ENCODE measurements at regions not wholly inside any gene's neighbourhood (a gene's known extent, or its start where the extent isn't known, plus 50 kb on each side); places are given as distances from the start of the nearest gene placed in this dataset.
"Not testable (repeated sequence)": the region's sequence is repeated elsewhere in the genome, so short reads cannot be mapped to it uniquely, and the experiment has no call there.

DNA sequence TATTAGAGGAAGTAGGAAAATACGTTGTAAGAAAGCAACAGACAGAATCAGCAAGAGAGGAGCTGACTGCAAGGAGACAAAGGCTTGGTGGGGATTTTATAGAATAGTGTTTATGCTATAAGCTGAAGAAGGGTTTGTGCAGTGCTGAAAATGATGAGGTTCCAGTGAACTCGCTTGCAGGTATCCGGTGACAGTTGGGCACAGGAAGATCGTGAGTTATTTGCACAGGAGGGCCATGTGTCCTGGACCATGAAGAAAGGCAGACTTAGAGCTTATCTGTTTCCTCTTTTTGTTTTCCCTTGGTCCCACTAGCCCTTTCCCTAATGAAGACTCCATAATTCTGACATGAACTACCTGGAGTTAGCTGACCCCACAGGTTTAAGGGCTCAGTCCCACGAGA is 61.4 kb downstream of the NXNL2 start:
- DNase-seq, result no peak

DNA sequence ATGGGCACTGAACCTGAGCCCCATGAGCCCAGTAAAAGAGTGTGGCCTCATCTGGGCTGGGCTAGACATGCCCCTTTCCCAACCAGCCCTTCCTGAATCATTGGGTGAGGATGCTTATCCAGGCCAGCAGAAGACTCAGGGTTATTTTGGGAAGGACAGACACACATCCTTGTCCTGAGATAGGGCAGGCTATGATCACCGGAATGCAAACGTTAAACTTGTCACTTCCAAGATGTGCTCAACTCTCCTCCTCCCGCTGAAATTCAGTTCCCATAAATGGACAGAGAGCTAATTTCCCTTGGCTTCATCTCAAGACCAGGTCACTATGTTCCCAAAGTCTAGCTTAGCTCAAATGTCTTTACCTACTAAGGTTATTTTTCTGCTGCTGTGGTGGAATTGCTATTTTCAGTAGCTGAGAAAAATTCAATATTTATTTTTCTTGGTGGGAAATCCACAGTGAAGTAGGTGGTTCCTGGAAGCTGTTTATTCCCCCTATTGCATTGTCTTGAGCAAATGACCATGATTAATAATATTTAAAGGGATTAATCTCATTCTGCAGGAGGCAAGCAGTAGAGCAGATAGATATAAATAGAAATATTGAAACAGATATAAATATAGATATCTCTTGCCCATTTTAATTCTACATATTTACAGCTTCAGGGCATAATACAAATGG is 70.0 kb downstream of the NXNL2 start:
- DNase-seq, result no peak

DNA sequence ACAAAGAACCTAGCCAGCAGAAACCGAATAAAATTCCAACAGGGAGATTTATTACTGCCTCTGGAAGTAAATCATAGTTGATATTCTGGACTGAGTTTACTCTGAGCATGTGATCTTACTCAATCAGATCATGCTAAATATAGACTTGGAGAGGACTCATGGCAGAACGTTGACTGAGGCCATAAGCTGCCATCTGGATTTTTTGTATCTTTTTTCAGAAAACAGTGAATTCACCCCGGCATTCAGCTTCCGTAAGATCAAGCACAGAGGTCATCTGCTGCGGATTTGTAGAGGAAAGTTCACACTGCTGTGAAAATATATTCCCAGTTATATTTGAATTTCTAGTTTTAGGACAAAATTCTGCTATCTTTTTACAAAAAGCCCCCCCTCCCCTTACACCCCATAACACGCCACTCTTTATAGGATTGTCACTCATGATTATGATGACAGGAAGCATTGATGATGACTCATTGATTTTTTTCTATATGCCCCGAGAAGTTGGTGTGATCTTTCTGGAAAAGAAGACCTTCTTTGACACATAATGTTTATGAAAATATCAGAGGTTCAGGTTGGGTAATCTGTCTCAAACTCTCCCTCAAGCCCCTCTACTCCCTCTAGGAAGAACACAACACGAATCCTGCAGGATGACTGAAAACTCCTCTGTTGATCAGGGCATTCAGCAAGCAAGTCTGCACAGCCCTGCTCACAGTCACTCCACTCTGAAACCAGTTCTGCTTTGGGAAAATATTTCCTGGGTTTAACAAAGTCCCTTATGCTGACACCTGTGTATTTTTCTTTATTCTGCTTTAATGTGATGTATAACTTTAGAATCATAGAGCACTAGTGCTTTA is 70.8 kb downstream of the NXNL2 start:
- no peak for DNase-seq

DNA sequence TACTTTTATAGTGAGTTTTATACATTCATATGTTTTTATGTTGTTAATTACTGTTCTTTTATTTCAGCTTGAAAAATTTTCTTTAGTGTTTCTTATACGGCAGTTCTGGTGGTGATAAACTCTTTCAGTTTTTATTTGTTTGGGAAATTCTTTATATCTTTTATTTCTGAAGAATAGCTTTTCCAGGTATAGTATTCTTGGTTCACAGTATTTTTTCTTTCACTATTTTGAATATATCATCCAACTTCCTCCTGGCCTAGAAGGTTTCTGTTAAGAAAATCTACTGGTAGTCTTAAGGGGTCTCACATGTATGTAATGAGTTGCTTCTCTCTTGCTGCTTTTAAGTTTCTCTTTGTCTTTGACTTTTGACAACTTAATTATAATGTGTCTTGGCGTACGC is 79.4 kb downstream of the NXNL2 start:
- no peak for DNase-seq

DNA sequence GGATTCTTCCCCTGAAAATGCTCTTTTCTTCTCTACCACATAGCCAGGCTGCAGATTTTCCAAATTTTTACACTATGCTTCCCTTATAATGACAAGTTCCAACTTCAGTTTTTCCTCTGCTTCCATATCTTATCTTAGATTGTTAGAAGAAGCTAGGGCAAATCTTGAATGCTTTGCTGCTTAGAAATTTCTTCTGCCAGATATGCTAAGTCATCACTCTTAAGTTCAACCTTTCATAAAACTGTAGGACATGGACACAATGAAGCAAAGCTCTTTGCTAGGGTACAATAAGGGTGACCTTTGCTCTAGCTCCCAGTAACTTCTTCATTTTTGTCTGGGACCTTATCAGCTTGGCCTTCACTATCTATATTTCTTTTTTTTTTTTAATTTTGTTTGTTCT is 88.7 kb downstream of the NXNL2 start:
- no peak for DNase-seq

DNA sequence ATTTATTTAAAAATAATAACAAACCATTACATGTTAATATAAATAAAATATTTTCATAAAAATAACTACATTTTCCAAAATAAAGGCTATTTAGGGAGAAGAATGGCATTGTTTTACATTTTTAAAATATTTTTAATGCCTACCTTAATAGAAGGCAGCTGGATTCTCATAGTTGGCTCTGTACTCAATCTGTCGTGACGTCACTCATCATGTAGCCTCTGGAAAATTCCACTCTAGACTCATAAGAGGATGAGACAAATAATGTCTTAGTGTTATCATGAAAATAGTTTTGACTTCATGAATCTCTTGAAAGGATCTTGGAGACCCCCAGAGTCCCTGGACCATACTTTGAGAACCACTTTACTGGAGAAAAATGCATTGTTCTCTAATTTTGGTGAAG is 93.1 kb downstream of the NXNL2 start:
- DNase-seq, result no peak

DNA sequence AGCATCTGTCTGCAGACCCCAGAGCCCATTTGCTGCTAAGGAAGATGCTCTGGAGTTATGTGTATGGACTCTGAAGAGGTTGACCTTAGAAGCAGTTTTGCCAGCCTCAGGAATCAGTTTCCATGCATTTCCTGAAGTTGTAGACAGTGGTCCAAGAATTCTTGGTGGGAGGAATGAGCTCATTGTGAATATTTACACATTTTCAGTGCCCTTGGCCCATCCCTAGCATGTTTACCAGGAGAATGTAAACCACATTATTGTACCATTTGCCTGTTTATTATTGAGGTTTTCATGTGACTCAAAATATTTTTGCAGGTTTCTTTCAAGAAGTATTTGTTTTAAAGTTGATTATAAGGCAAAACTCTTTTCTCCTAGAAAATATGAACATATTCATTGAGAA is 93.8 kb downstream of the NXNL2 start:
- DNase-seq, result no peak

DNA sequence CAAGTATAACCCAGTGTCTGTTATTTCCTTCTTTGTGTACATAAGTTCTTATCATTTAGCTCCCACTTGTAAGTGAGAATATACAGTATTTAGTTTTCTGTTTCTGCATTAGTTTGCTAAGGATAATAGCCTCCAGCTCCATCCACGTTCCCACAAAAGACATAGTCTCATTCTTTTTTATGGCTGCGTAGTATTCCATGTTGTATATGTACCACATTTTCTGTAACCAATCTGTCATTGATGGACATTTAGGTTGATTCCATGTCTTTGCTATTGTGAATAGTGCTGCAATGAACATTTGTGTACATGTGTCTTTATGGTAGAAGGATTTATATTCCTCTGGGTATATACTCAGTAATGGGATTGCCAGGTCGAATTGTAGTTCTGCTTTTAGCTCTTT is 95.6 kb downstream of the NXNL2 start:
- not testable (repeated sequence) for DNase-seq

DNA sequence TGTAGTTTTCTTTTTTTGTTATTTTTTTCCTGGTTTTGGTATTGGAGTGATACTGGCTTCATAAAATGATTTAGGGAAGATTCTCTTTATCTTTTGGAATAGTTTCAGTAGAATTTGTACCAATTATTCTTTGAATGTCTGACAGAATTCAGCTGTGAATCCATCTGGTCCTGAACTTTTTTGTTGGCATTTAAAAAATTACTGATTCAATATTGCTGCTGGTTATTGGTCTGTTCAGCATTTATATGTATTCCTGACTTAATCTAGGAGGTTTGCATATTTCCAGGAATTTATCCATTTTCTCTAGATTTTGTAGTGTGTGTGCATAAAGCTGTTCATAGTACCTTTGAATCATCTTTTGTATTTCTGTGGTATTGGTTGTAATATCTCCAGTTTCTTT is 100.2 kb downstream of the NXNL2 start:
- DNase-seq, result no peak

DNA sequence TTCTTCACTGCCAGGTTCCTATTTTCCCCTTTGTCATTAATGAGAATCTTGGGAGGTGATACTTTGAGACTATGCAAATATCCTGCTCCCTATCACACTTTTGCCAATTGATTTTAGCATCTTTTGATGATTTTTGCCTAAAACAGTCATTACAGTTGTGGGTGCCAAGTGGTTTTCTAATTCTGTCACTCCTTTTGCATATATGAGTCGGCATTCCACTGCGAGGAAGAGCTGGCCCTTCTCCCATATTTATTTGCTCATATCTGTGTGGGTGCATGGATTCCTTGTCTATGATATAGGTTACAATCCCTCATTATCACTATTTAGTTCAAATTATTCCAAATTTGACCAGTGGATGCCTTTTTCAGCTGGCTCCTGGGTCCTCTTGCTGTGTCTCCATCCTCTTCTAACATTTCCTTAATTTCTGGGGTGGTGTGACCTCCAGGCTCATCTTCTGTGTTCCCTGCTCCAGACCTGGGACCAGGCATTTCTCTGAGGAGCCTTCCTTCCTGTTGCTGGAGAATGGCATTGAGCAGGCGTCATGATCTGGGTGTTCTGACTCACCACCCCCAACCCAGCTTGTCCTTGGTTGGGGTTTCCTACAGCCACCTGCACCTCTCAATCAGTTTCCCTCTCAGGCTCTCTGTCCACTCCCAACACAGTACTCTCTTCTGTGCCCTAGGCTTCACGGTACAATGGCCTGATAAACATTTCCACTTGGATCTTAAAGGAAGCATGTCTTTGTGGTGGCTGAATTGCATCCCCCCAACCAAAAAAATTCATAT is 106.7 kb downstream of the NXNL2 start:
- DNase-seq, result no peak

DNA sequence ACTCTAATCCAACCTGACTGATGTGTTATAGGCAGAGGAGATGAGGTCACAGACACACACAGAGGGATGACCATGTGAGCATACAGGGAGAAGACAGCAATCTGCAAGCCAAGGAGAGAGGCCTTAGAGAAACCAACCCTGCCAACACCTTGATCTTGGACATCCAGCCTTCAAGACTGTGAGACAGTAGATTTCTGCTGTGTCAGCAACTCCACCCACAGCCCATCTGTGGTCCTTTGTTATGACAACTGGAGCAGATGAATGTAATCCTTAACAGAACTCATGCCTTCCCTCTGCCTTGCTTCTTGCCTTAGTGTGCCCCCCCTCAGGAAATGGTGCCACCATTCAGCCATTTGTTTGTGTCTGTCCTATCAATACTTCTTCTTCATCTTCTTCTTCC is 107.4 kb downstream of the NXNL2 start:
- no peak for DNase-seq

DNA sequence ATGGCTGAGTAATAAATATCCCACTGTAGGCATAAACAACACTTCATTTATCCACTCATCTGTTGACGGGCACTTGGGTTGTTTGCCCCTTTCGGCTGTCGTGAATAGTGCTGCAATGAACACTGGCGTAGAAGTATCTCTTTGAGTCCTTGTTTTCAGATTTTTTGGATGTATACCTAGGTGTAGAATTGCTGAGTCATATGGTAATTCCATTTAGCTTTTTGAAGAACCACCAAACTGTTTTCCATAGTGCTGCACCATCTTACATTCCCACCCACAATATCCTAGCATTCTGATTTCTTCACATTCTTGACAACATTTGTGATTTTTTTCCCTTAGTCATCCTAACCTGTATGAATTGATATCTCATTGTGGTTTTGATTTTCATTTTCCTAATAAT is 109.0 kb downstream of the NXNL2 start:
- DNase-seq, result no peak

DNA sequence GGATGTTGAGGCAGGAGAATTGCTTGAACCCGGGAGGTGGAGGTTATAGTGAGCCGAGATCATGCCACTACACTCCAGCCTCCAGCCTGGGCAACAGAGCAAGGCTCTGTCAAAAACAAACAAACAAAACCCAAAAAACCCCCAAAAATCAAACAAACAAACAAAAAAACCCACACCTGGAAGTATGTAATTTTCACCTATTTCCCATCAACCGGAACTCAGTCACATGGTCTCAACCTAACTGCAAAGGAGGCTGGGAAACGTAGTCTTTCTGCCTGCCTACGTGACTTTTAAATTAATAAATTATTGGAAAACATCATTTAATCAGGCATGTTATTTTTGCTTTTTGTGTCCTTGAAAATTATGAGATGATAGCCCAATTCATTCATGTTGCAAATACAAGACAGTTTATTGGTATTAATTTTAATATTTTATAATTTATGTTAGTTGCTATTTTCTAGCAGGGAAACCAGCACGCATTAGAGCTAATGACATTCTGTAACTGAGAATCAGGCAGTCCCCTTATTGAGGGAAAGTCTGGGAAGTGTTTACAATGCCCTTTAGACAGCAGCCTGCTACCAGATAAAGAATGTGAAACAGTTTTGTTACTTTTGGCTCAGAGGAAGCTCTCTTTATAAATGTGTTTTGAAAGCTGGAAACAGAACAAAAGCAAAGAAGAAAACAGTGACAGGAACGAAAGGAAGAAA is 110.3 kb downstream of the NXNL2 start:
- DNase-seq, result no peak

DNA sequence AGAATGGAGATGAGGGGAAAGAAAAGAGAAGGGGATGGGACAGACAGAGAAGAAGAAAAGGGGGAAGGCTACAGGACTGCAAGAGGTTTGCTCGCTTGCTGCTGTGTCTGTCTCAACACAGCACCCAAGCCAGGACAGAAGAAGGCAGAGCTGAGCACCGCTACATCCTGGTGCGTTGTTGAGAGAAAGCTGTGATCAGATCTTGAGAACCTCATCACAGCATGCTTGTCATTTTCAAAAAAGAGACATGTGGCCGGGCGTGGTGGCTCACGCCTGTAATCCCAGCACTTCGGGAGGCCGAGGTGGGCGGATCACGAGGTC is 110.9 kb downstream of the NXNL2 start:
- DNase-seq, result no peak

DNA sequence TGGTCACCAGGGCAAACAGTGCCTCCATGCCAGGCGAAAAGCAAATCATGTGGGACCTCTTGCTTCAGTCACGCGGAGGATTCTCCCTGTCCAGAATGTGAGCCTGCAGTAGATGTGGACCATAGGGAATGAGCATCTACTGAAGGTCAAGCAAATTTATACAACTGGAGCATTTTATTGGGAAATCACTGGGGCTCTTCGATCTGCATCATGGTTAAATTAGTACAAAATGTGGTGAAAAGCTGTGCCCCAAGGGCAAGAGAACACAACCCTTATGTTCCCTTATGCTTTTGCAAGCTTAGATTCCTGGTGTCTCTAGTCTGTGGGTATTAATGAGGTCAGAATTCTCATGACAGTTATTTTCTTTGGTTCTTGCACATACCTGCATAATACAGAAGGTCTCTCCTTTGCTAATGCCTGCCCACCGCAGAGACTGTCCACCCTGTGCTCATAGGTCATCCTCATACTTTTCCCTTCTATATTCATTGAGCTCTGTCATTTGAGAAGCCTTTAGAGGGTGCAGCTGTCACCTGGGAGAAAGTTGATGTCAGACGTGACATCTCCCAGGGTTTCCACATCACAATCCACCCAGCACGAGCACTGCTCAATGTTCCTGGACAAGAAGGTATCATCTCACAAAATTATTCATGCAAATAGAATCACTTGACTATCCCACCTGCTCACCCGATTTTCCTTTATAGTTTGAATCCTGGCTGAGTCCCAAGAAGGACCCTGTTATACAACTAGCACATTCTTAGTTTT is 111.7 kb downstream of the NXNL2 start:
- DNase-seq, result no peak

DNA sequence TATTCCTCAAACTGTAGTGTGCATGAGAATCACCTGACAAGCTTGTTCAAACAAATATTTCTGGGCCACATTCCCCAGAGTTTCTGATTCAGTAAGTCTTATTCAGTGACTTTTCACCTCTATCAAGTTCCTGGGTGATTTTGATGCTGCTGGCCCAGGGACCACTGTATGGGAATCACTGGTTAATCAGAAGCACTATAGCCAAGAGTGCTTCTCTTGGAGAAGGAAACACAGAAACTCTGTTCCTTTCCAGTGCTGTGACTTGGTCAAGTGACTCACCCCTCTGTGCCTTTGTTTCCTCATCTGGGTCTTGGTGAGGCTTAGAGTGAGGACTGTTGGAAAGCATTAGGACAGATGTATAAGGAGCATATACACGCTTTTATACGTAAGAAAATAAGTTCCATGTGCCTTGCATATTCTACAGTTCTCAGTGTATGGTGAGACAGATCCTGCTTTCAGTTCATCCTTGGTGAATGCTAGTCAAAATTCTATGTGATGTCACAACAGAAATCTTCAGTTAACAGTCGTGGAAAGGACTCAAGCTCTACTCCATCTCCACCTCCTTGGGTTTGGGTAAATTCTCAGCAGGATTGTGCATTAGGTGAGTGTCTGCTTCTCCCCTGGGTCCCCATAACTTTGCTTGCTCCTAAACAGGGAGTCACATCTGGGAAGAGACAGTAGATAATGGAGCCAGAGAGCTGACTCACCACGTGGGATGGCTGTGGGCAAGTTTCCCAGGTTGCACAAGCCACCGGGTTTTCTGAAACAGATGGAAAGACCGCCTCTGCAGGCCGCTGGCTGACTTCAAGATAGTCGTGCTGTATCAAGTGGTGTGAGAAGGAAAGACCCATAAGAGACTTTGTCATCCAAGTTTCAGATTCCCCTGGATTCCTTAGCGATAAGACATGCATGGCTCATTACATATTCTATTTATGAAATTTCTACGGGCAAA is 117.0 kb downstream of the NXNL2 start:
- DNase-seq, result no peak

DNA sequence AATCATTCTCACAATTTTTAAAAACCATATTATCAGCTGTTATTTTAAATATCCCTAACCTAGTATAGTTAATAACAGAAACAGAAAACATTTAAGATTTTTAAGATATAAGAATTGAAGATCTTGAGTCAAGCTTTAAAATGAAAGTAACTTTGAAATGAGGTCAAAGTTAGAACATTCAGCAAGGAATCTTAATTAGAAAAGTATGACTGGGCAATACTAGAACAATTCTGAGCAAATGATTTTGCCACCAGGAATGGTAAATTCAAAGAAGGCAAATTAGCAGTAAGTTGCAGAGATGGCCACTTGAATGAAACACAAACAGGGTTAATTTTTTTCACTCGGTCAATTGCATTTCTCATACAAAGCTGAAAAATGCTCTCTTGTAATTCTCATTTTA is 117.9 kb downstream of the NXNL2 start:
- DNase-seq, result no peak

DNA sequence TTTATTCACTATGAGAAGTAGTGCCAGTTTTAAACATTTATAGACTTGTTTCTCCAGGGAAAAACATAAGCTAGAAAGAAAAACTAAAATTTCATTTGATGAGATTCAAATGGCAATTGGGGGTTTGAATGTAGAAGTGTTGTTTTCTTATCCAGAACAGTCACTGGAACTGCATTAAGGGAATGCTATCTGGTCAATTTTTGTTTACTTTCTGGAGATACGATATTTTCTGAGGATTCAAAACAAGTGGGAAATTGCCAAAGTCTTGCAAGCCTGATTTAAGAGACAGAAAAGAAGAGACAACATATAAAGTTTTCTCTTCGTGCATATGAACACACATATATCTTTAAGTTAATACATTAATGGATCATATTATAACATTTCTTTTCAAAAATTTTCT is 118.4 kb downstream of the NXNL2 start:
- no peak for DNase-seq

DNA sequence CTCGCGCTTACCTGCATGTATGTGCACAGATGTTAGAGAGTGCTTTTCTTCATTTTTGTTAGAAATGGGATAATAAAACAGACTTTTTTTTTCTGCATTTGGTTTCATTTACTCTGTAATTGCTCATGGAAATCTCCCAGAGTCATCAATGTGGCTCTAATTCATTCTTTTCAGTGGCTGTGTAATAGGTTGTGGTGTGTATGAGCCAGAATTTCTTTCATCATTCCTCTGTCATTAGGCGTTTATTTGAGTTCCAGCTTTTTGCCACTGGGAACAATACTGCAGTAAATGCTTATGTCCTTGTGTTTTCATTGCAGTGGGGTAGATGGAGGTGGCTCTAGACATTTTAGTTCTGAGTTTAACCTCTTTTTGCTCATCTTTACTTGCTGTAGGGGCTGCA is 118.9 kb downstream of the NXNL2 start:
- DNase-seq, result no peak

DNA sequence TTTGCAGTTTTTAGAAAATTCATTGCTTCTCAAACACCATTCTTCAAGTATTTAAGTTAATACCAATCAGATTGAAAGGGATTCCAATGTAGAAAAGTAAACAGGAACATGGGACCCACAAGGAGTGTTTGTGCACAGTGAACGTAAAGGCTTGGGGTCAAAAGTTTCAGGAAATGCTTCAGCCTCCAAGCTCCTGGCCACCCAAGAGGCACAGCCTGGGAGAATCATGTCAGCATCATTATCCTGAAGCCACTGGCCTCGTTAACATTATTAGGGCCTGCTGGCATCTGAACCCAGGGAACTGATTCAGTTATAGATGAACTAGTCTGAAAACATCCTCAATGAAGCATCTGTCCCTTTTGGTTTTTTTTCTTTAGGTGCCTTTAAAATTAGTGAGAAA is 122.9 kb downstream of the NXNL2 start:
- no peak for DNase-seq

DNA sequence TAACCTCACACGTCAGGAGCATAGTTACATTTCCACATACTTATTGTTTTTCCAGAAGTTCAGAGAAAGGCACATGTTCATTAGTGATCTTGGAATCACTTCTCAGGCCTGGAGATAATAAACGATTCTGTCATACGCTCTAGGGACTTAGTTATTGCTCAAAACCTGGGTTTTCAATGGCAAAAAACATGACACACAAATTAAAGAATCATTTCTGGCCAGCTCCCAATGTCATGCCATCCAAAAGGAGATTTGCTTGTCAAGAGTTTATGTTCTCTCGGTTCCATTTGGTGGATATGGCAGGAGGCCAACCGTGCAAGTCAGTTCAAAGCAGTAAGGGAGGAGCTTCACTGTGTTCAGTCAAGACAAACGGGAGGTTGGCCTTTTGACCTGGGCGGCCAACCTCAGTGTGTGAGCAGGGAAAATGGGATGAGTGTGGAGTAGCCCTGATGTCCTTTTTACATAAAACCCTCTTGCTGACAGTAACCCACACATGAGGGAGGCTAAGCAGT is 123.4 kb downstream of the NXNL2 start:
- DNase-seq, result no peak
